Lower lobe of right lung (tissue), 2 donors: ENCODE measurements at regions not wholly inside any gene's neighbourhood (a gene's known extent, or its start where the extent isn't known, plus 50 kb on each side); places are given as distances from the start of the nearest gene placed in this dataset.

Source experiments
- ATAC-seq, 2 donors: fragments of 200-7000 bp; cut with Tn5 transposase; one replicate each; pipeline ENCODE4 v1.9.1; 2020 to 2022; ENCODE audit warnings: mild to moderate bottlenecking in 2 of 2, moderate library complexity in 2 of 2
- DNase-seq: peaks from one replicate; pipeline ENCODE4 v3.0.0-alpha.2; 2020
- H3K27ac ChIP-seq: fragments of 200-600 bp; one replicate; pipeline ENCODE4 v1.8.0; 2022
- H3K27me3 ChIP-seq: fragments of 200-600 bp; one replicate; pipeline ENCODE4 v1.8.0; 2022; ENCODE audit warnings: low read depth
- H3K36me3 ChIP-seq: fragments of 200-600 bp; one replicate; pipeline ENCODE4 v1.8.0; 2022; ENCODE audit warnings: mild to moderate bottlenecking
- H3K4me1 ChIP-seq: fragments of 200-600 bp; one replicate; pipeline ENCODE4 v1.8.0; 2022
- H3K4me3 ChIP-seq: fragments of 200-600 bp; one replicate; pipeline ENCODE4 v1.8.0; 2022; ENCODE audit warnings: mild to moderate bottlenecking
- H3K9me3 ChIP-seq: fragments of 200-600 bp; one replicate; pipeline ENCODE4 v1.8.0; 2022
- CTCF ChIP-seq: fragments of 200-600 bp; IDR thresholded peaks from one replicate; pipeline ENCODE4 v1.8.0; 2022; ENCODE audit warnings: antibody characterized with exemption, mild to moderate bottlenecking
- intact Hi-C: fragments of 100-400 bp; cut with DNase I; formaldehyde crosslinking; loops from one replicate; pipeline ENCODE4 v1.11.0; 2022
- donor health status: DM: no; HTN: yes; CAD: no; lungs with severe emphysema.

GRCh38 chr2:129860088-129860487 lies 119.4 kb upstream of the RAB6C start:
- no peaks in the 10 kb centered on the region for H3K36me3 ChIP-seq
- no peak for TF ChIP-seq CTCF
- intact Hi-C loops: no loop called here
- no peaks in the 10 kb centered on the region for H3K9me3 ChIP-seq
- no peak overlapping the region for H3K27ac ChIP-seq
- no peaks in the 10 kb centered on the region for H3K27me3 ChIP-seq
- H3K4me3 ChIP-seq: no peak overlapping the region
- ATAC-seq (no peak), DNase-seq (no peak)
- no peaks in the 10 kb centered on the region for H3K4me1 ChIP-seq

- intact Hi-C loops: no loop called here
- Histone ChIP-seq H3K36me3 (no peaks in the 10 kb centered on the region), H3K9me3 (no peaks in the 10 kb centered on the region), H3K4me1 (no peaks in the 10 kb centered on the region), H3K27me3 (no peaks in the 10 kb centered on the region), H3K4me3 (no peak overlapping the region), H3K27ac (no peak overlapping the region)
- ATAC-seq (no peak), DNase-seq (no peak)
- no peak for TF ChIP-seq CTCF
These were observed 117.7 kb upstream of the RAB6C start for GRCh38 chr2:129861666-129862288.

DNA sequence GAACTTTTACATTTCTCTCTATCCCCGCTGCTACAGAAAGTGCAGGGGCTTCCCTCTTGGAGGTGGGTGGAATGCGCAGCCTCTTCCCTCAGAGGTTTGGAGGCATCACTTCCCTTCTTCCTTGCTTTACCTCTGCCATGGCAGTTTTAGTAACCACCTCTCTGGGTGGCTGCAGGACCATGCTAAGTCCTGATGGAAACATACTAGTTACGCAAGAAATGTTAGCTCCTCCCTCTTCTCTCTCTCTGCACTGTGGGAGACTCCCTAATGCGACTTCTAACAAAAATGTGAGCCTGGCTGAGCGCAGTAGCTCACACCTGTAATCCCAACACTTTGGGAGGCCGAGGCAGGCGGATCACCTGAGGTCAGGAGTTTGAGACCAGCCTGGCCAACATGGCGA lies 116.8 kb upstream of the RAB6C start:
- ATAC-seq: no peak
- H3K27ac ChIP-seq: no peak overlapping the region
- no peaks in the 10 kb centered on the region for H3K4me1 ChIP-seq
- no peak for TF ChIP-seq CTCF
- intact Hi-C loops: no loop called here
- DNase-seq: no peak
- no peak overlapping the region for H3K4me3 ChIP-seq
- no peaks in the 10 kb centered on the region for H3K9me3 ChIP-seq
- H3K36me3 ChIP-seq: no peaks in the 10 kb centered on the region
- no peaks in the 10 kb centered on the region for H3K27me3 ChIP-seq

- H3K27me3 ChIP-seq: no peaks in the 10 kb centered on the region
- H3K4me1 ChIP-seq: no peaks in the 10 kb centered on the region
- no peak for DNase-seq
- TF ChIP-seq CTCF: no peak
- no peaks in the 10 kb centered on the region for H3K36me3 ChIP-seq
- no peak overlapping the region for H3K27ac ChIP-seq
- no peak for ATAC-seq
- intact Hi-C loops: no loop called here
- no peaks in the 10 kb centered on the region for H3K9me3 ChIP-seq
- no peak overlapping the region for H3K4me3 ChIP-seq
These were observed 116.1 kb upstream of the RAB6C start for GRCh38 chr2:129863350-129863749.

- intact Hi-C loops: no loop called here
- no peaks in the 10 kb centered on the region for H3K9me3 ChIP-seq
- DNase-seq (no peak), ATAC-seq (no peak)
- no peaks in the 10 kb centered on the region for H3K27me3 ChIP-seq
- H3K27ac ChIP-seq: no peak overlapping the region
- H3K4me1 ChIP-seq: no peaks in the 10 kb centered on the region
- no peaks in the 10 kb centered on the region for H3K36me3 ChIP-seq
- no peak overlapping the region for H3K4me3 ChIP-seq
- no peak for TF ChIP-seq CTCF
These were observed 114.7 kb upstream of the RAB6C start for GRCh38 chr2:129864719-129865118.

GRCh38 chr2:129865976-129866375 lies 113.5 kb upstream of the RAB6C start:
- intact Hi-C loops: no loop called here

More at GRCh38 chr2:129865976-129866375, 113.5 kb upstream of the RAB6C start:
- Histone ChIP-seq H3K27me3 (no peaks in the 10 kb centered on the region), H3K9me3 (no peaks in the 10 kb centered on the region), H3K27ac (no peak overlapping the region), H3K36me3 (no peaks in the 10 kb centered on the region), H3K4me1 (no peaks in the 10 kb centered on the region), H3K4me3 (no peak overlapping the region)
- DNase-seq (no peak), ATAC-seq (no peak)
- no peak for TF ChIP-seq CTCF
